Astrocyte of the spinal cord (primary cell): ENCODE measurements at regions not wholly inside any gene's neighbourhood (a gene's known extent, or its start where the extent isn't known, plus 50 kb on each side); places are given as distances from the start of the nearest gene placed in this dataset.

Experiments used
- DNase-seq: peaks from one replicate; pipeline ENCODE4 v3.0.0; 2011; ENCODE audit warnings: low read depth, low spot score
- H3K4me3 ChIP-seq: 2 replicates; pipeline ENCODE4 v1.5.1; 2011; ENCODE audit warnings: low read depth, mild to moderate bottlenecking, low read length, moderate library complexity
- in situ Hi-C: cut with HindIII; loops from 2 replicates; pipeline ENCODE4 v1.10.0; 2017; ENCODE audit warnings: low sequenced_read_pairs
- TF ChIP-seq, protein P1 (sequence below): IDR thresholded peaks from 2 replicates; pipeline ENCODE4 v1.5.1; 2012; ENCODE audit warnings: low read depth, mild to moderate bottlenecking, low read length, inconsistent platforms

DNA sequence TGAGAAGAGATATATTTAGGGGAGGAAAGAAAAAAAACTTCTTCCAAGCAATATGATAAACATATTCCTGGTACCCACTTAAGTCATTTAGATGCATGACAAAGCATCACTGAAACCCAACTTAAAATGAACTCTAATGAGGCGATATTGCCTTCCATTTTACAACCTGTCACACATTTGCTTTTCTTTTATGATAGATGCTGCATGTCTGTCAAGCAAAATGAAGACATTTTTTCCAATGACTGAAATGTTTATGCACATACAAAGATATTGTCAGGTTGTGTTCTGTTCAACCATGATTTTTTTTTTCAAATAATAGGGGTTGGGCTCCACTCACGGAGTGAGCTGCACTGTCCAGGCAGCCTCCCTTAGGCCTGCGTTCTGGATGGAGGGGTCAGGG is 894.4 kb downstream of the SORCS3 start:
- in situ Hi-C loops, result no loop called here
- TF ChIP-seq, protein P1, sequence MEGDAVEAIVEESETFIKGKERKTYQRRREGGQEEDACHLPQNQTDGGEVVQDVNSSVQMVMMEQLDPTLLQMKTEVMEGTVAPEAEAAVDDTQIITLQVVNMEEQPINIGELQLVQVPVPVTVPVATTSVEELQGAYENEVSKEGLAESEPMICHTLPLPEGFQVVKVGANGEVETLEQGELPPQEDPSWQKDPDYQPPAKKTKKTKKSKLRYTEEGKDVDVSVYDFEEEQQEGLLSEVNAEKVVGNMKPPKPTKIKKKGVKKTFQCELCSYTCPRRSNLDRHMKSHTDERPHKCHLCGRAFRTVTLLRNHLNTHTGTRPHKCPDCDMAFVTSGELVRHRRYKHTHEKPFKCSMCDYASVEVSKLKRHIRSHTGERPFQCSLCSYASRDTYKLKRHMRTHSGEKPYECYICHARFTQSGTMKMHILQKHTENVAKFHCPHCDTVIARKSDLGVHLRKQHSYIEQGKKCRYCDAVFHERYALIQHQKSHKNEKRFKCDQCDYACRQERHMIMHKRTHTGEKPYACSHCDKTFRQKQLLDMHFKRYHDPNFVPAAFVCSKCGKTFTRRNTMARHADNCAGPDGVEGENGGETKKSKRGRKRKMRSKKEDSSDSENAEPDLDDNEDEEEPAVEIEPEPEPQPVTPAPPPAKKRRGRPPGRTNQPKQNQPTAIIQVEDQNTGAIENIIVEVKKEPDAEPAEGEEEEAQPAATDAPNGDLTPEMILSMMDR, result no peak
- H3K4me3 ChIP-seq, result no peak overlapping the region
- DNase-seq, result no peak

DNA sequence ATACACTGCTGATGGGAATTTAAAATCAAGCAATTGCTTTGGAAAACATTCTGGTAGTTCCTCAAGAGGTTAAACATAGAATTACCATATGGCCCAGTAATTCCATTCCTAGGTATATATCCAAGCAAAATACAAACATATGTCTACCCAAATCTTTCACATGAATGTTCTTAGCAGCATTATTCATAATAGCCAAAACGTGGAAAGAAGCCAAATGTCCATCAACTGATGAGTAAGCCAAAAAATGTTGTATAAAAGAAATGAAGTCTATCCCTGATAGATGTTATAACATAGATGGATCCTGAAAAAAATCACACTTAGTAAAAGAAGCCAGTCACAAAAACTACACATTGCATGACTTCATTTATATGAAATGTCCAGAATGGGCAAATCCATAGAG is 893.0 kb downstream of the SORCS3 start:
- in situ Hi-C loops, result no loop called here
- TF ChIP-seq, protein P1, result no peak
- DNase-seq, result no peak
- no peak overlapping the region for H3K4me3 ChIP-seq

DNA sequence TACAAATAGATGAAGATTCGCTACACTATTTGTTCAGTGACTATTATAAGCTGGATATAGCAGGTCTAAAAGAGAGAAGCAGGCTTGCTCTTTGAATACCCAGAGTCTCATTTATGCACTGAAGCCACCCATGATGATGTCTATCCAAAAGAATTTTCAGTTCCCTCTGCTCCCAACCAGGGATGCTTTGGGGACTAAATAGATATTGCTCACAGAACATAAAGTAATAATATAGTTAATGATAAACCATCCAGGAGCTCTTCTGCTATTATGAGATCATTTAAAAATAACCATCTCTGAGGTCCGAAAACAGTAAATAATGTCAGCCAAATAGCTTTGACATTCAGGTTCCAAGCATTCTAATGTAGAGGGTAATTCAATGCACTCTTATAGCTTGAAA is 875.4 kb downstream of the SORCS3 start:
- DNase-seq, result no peak
- H3K4me3 ChIP-seq, result no peak overlapping the region
- in situ Hi-C loops, result no loop called here
- TF ChIP-seq, protein P1, result no peak

DNA sequence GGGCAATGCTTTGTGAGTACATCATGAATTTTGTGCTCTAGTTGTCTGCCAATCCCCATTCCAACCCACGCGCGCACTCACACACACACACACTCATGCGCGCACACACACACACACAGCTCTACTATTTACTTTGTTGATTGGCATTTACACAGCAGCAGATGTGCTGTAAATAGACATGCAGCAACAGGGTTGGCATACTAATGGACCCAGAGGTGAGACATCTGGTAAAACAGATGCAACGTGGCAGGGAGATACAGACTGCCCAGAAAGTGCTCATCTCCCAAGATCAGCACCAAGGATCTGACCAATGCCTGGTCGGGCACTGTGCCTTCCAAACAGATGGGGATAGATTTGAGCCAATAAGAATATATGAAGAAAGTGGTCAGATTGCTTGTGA is 873.0 kb downstream of the SORCS3 start:
- DNase-seq, result no peak
- TF ChIP-seq, protein P1, result no peak
- in situ Hi-C loops, result no loop called here
- no peak overlapping the region for H3K4me3 ChIP-seq

DNA sequence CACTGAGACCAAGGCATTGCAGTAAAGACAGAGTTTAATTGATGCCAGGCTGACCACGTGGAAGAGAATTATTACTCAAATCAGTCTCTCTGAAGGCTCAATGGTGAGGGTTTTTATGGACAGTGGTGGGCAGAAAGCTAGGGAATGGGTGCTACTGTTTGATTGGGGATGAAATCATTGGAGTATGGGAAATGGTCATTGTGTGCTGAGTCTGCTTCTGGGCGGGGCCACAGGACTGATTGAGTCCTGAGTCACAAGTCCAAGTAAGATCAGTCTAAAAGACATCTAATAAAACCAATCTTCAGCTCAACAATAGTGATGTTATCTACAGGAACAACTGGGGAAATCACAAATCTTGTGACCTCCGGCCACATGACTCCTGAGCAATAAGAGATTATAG is 868.4 kb downstream of the SORCS3 start:
- no peak overlapping the region for H3K4me3 ChIP-seq
- DNase-seq, result no peak
- in situ Hi-C loops, result no loop called here
- TF ChIP-seq, protein P1, result no peak

DNA sequence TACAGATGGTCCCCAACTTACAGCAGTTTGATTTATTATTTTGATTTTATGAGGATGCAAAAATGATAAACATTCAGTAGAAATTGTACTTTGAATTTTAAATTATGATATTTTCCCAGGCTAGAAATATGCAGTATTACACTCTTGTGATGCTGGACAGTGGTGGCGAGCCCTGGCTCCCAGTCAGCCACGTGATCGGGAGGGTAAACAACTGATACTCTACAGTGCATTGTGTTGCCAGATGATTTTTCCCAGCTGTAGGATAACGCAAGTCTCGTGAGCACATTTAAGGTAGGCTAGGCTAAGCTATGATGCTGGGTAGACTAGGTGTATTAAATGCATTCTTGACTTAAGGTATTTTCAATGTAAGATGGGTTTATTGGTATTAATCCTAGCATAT is 865.2 kb downstream of the SORCS3 start:
- no peak overlapping the region for H3K4me3 ChIP-seq
- no peak for DNase-seq
- in situ Hi-C loops, result no loop called here
- TF ChIP-seq, protein P1, result no peak

DNA sequence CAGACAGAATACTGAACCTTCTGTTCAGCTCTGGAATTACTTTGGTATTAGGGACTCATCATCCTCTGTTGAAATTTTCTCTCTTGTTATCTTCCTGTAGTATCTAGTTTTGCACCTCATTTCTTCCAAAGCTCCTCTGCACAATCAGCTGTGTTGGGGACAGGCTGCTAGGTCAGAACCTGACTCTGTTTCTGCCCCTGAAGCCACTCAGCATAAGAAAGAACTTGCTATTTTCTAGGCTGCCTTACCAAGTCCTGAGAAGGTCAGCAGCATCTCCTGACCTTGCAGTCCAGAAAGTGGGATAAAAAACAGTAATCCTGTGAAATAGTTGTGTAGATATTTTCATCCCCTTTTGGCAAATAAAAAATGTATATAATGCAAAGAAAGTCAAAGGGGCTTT is 862.6 kb downstream of the SORCS3 start:
- TF ChIP-seq, protein P1, result no peak
- no peak overlapping the region for H3K4me3 ChIP-seq
- DNase-seq, result no peak
- in situ Hi-C loops, result no loop called here
